HG03060 (cell line): ENCODE measurements at regions not wholly inside any gene's neighbourhood (a gene's known extent, or its start where the extent isn't known, plus 50 kb on each side); places are given as distances from the start of the nearest gene placed in this dataset.
"Not testable (repeated sequence)": the region's sequence is repeated elsewhere in the genome, so short reads cannot be mapped to it uniquely, and the experiment has no call there.

Experiments used
- ATAC-seq: cut with Tn5 transposase; IDR thresholded peaks from one replicate; pipeline ENCODE4 v1.9.1; 2021; ENCODE audit warnings: low read depth, moderate number of reproducible peaks; ENCODE audit not compliant: unreplicated experiment

- no peak for ATAC-seq
Measured at GRCh38 chr13:60721063-60721462, 324.0 kb downstream of the TDRD3 start.

GRCh38 chr13:60720590-60720989 lies 323.6 kb downstream of the TDRD3 start:
- ATAC-seq = no peak

- no peak for ATAC-seq
Measured at GRCh38 chr13:60716313-60716712, 319.3 kb downstream of the TDRD3 start.

- ATAC-seq = no peak
Measured at GRCh38 chr13:60707878-60708277, 310.9 kb downstream of the TDRD3 start.

- no peak for ATAC-seq
Measured at GRCh38 chr13:60701895-60702294, 304.9 kb downstream of the TDRD3 start.

DNA sequence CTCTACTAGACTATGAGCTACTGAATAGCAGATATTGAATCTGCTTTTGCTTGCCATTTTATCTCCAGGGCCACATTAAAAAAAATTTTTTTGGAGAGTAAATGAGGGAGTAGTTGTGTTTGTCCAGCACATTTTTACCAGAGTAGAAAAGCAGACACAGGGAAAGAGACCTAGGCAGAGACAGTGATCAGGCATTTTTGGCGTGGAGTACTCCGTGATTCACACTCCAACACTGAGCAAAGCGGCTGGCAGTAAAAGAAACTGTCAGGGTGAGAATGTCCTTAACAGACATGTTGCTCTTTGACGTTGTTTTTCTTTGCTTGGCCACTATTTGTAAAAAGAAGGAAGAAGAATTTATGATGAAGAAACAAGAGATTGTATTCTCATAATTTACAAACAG lies 304.0 kb downstream of the TDRD3 start:
- ATAC-seq = no peak

GRCh38 chr13:60699636-60700035 lies 302.6 kb downstream of the TDRD3 start:
- no peak for ATAC-seq

GRCh38 chr13:60696602-60697001 lies 299.6 kb downstream of the TDRD3 start:
- no peak for ATAC-seq

DNA sequence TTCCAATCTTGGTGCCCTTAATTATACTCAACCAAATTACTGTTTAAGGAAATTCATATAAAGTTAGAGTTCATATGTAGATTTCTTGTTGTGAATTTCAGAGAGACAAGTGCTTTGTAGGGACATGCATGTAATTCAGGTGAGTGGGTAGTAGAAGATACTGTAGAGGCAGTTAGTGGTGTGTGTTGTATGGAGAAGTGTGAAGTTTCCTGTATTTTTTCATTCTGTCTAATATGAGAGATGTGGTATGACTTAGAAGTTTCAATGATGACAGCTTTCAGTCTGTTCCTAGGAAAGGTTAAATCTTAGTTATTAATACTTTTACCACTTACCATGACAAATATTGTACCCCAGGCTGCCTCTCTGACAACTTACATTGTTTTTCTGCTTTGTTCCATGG lies 294.2 kb downstream of the TDRD3 start:
- no peak for ATAC-seq

- no peak for ATAC-seq
Measured at GRCh38 chr13:60690604-60691003, 293.6 kb downstream of the TDRD3 start.

DNA sequence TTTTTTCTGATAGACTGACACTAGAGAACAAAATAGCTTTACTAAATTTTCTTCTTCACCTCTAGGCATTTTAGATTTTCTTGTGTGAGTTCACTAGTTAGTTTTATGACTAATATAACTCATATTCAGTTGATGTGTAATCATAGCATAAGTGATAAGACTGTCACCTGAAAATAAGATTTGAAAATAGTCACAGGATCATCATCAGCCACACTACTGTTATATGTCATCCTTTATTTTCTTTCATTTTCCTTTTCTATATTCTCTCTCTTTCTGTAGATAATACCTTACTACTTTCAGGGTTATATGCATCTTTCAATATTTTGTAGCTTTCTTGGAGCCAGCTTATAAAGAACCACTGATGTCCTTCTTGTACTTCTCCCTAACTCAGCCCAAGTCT lies 292.6 kb downstream of the TDRD3 start:
- no peak for ATAC-seq

DNA sequence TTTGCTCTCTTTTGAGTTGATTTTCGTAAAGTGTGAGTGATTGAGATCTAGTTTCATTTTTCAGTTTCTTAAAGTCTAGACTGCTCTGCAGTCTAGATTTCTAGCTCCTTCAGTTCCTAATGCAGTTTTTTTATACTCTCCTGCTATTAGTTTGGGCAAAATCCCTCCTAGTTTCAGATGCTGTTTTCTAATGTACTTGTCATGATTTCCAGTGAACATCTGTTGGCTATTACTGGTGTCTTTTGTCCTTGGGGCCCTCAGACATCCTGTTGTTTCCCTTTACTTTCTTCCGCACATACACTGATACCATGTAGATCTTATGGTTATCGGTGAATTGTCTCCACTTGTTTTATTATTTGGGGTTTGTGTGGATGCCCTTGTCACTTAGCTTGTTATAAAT lies 292.1 kb downstream of the TDRD3 start:
- no peak for ATAC-seq

DNA sequence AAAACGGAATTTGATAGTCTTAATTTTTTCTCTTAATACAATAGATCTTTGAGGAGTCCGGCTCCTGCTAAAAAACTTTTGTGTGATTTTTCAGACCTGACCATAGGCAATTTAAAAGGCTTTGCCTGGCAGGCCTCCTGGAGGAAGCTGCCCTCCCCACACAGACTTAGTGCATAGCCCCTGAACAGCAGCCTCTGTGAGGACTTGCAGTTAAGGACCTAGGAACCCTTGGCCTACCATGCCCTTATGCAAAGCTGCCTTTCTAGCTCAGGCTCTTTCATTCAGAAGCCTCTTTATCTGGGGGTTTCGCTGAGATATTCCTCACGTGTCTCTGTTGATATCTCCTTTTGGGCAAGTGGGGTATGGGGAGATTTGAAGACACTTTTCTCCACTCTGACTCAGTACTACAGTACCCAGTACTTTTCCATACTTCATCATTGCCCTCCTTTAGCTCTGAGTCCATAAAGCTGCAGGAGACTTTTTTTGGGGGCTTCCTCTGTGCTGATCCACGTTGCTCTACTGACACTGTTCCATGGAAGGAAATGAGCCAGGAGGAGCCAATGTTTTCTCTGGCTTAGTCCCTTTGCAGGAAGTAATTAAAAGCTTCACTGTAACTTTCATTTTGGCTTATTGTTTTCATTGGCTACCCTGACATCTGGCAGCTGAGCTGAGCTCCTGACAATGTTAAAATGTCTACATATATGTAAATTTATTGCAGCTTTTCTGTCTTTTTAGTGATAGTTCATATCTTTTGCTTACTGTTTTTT lies 283.1 kb downstream of the TDRD3 start:
- ATAC-seq = no peak

- ATAC-seq = no peak
Measured at GRCh38 chr13:60679131-60679530, 282.1 kb downstream of the TDRD3 start.

GRCh38 chr13:60671386-60671785 lies 274.4 kb downstream of the TDRD3 start:
- no peak for ATAC-seq

- ATAC-seq = no peak
Measured at GRCh38 chr13:60663788-60664187, 266.8 kb downstream of the TDRD3 start.

DNA sequence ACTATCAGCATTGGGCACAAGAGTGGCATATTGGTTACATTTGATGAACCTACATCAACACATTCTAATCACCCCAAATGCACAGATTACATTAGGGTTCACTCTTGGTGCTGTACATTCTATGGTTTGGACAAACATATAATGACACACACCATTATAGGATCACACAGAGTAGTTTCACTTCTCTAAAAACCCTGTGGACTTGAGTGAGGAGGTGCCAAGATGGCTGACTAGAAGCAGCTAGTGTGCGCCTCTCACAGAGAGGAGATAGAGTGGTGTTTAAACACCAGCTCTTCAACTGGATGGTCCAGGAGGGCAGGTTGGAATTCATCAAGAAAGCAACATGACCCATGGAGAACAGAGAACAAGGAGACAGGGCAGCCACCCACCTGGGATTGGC lies 265.6 kb downstream of the TDRD3 start:
- no peak for ATAC-seq

- ATAC-seq = no peak
Measured at GRCh38 chr13:60661521-60661920, 264.5 kb downstream of the TDRD3 start.

DNA sequence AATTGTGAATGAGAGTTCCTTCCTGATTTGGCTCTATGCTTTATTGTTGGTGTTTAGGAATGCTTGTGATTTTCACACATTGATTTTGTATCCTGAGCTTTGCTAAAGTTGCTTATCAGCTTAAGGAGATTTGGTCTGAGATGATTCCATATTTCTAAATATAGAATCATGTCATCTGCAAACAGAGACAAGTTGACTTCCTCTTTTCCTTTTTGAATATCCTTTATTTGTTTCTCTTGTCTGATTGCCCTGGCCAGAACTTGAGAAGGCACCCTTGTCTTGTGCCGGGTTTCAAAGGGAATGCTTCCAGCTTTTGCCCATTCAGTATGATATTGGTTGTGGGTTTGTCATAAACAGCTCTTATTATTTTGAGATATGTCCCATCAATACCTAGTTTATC lies 260.6 kb downstream of the TDRD3 start:
- ATAC-seq = not testable (repeated sequence)

DNA sequence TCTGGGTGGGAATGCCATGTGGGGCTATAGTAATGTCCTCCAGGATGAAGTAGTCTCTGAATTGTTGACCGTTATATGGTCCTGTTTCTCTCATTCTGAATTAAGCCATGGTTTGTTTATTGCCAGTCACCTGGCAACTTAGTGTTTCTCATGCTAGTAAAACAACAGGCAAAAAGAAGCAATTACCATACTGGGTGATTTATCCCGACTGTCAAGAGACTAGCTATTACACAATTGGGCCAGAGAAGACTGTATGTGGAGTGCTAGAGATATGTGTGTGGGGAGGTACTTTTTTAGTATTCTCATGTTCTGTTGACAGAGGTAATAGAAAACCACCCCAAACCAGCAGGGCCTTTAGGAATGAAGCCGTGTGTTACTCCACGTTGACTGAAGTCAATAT lies 258.2 kb downstream of the TDRD3 start:
- ATAC-seq = no peak

- ATAC-seq = no peak
Measured at GRCh38 chr13:60654415-60654814, 257.4 kb downstream of the TDRD3 start.

- ATAC-seq = no peak
Measured at GRCh38 chr13:60647547-60647946, 250.5 kb downstream of the TDRD3 start.

- ATAC-seq = no peak
Measured at GRCh38 chr13:60646620-60647019, 249.6 kb downstream of the TDRD3 start.
